Mesenchymal stem cell (in vitro differentiated cells and primary cell): ENCODE measurements at regions not wholly inside any gene's neighbourhood (a gene's known extent, or its start where the extent isn't known, plus 50 kb on each side); places are given as distances from the start of the nearest gene placed in this dataset.
"Not testable (repeated sequence)": the region's sequence is repeated elsewhere in the genome, so short reads cannot be mapped to it uniquely, and the experiment has no call there.

ENCODE experiments used
- DNase-seq: peaks from one replicate; pipeline ENCODE4 v3.0.0-alpha.2; 2013
- H2AFZ ChIP-seq: one replicate; pipeline ENCODE4 v1.6.1; 2013; ENCODE audit warnings: low read depth, mild to moderate bottlenecking, control low read depth, inconsistent platforms, low read length, moderate library complexity
- H2AK5ac ChIP-seq: 2 replicates; pipeline ENCODE4 v1.6.1; 2013; ENCODE audit warnings: low read length, moderate library complexity, mild to moderate bottlenecking, inconsistent platforms; ENCODE audit not compliant: severe bottlenecking
- H2BK120ac ChIP-seq: one replicate; pipeline ENCODE4 v1.6.1; 2013; ENCODE audit warnings: low read depth, mild to moderate bottlenecking, inconsistent platforms, low read length, moderate library complexity
- H2BK12ac ChIP-seq, 2 experiments: one replicate each; pipeline ENCODE4 v1.6.1; 2013; ENCODE audit warnings: inconsistent platforms in 2 of 2, low read length in 2 of 2, mild to moderate bottlenecking in 2 of 2, moderate library complexity in 2 of 2, control low read depth in 1 of 2
- H2BK15ac ChIP-seq: one replicate; pipeline ENCODE4 v1.6.1; 2013; ENCODE audit warnings: mild to moderate bottlenecking, low read depth, inconsistent platforms; ENCODE audit not compliant: poor library complexity, severe bottlenecking
- H2BK5ac ChIP-seq: 2 replicates; pipeline ENCODE4 v1.6.1; 2013; ENCODE audit warnings: low read depth, mild to moderate bottlenecking, low read length, control low read depth, inconsistent platforms; ENCODE audit not compliant: poor library complexity, severe bottlenecking
- H3K14ac ChIP-seq, 2 experiments: one replicate each; pipeline ENCODE4 v1.6.1; 2013; ENCODE audit warnings: inconsistent platforms in 2 of 2, low read length in 2 of 2, control low read depth in 1 of 2, mild to moderate bottlenecking in 1 of 2, moderate library complexity in 1 of 2
- H3K18ac ChIP-seq, 2 experiments: one replicate each; pipeline ENCODE4 v1.6.1; 2013; ENCODE audit warnings: inconsistent platforms in 2 of 2, low read length in 2 of 2, control low read depth in 1 of 2, low read depth in 1 of 2, mild to moderate bottlenecking in 1 of 2
- H3K23ac ChIP-seq, 2 experiments: one replicate each; pipeline ENCODE4 v1.6.1; 2013; ENCODE audit warnings: inconsistent platforms in 2 of 2, low read length in 2 of 2, mild to moderate bottlenecking in 2 of 2, moderate library complexity in 2 of 2, control low read depth in 1 of 2
- H3K27ac ChIP-seq: 2 replicates; pipeline ENCODE4 v1.5.1; 2013; ENCODE audit warnings: mild to moderate bottlenecking, moderate library complexity, low read length, control low read depth, inconsistent platforms; ENCODE audit not compliant: poor library complexity, severe bottlenecking
- H3K27me3 ChIP-seq, 2 experiments: 2 replicates each; pipeline versions ENCODE4 v1.6.1 to v1.7.0; 2013; ENCODE audit warnings: low read length in 2 of 2, mild to moderate bottlenecking in 2 of 2, moderate library complexity in 2 of 2, control low read depth in 1 of 2, inconsistent platforms in 1 of 2; ENCODE audit not compliant: control insufficient read depth in 1 of 2, insufficient read depth in 1 of 2
- H3K36me3 ChIP-seq, 2 experiments: 2 replicates each; pipeline versions ENCODE4 v1.6.1 to v1.7.0; 2013; ENCODE audit warnings: low read length in 2 of 2, control low read depth in 1 of 2, inconsistent platforms in 1 of 2, low read depth in 1 of 2, mild to moderate bottlenecking in 1 of 2; ENCODE audit not compliant: insufficient read depth in 2 of 2, control insufficient read depth in 1 of 2
- H3K4ac ChIP-seq, 2 experiments: one replicate each; pipeline ENCODE4 v1.6.1; 2013; ENCODE audit warnings: inconsistent platforms in 2 of 2, low read length in 2 of 2, mild to moderate bottlenecking in 2 of 2, moderate library complexity in 2 of 2, control low read depth in 1 of 2, low read depth in 1 of 2
- H3K4me1 ChIP-seq: 2 replicates; pipeline ENCODE4 v1.6.1; 2013; ENCODE audit warnings: low read depth, low read length, control low read depth; ENCODE audit not compliant: control insufficient read depth, insufficient read depth
- H3K4me2 ChIP-seq: 2 replicates; pipeline ENCODE4 v1.6.1; 2013; ENCODE audit warnings: low read length, mild to moderate bottlenecking, inconsistent platforms; ENCODE audit not compliant: poor library complexity, severe bottlenecking
- H3K4me3 ChIP-seq, 2 experiments: 2 replicates each; pipeline versions ENCODE4 v1.5.1 to v1.7.0; 2013; ENCODE audit warnings: low read length in 2 of 2, mild to moderate bottlenecking in 2 of 2, control low read depth in 1 of 2, low read depth in 1 of 2; ENCODE audit not compliant: insufficient read depth in 1 of 2
- H3K79me1 ChIP-seq: replicated peaks from 2 replicates; pipeline ENCODE4 v1.6.1; 2013; ENCODE audit warnings: mild to moderate bottlenecking, control low read depth, low read length, inconsistent platforms; ENCODE audit not compliant: poor library complexity, severe bottlenecking
- H3K9ac ChIP-seq: 2 replicates; pipeline ENCODE4 v1.7.0; 2013; ENCODE audit warnings: mild to moderate bottlenecking, low read length, moderate library complexity
- H3K9me3 ChIP-seq: 2 replicates; pipeline ENCODE4 v1.7.0; 2013; ENCODE audit warnings: mild to moderate bottlenecking, low read length; ENCODE audit not compliant: control insufficient read depth
- H4K8ac ChIP-seq: one replicate; pipeline ENCODE4 v1.6.1; 2013; ENCODE audit warnings: inconsistent platforms, mild to moderate bottlenecking, low read length, moderate library complexity
- H4K91ac ChIP-seq: one replicate; pipeline ENCODE4 v1.6.1; 2013; ENCODE audit warnings: mild to moderate bottlenecking, low read length, inconsistent platforms
- WGBS: methylation state at CpG from one replicate; pipeline ENCODE4 v1.1.7; 2013; ENCODE audit warnings: mixed read lengths; 5-methylcytosine and 5-hydroxymethylcytosine counted together

- not testable (repeated sequence) for H3K14ac ChIP-seq, H2BK12ac ChIP-seq, H3K9ac ChIP-seq, H2AK5ac ChIP-seq, H3K4me3 ChIP-seq, H3K79me1 ChIP-seq, H3K27me3 ChIP-seq, H4K91ac ChIP-seq, H2BK15ac ChIP-seq, H2BK120ac ChIP-seq, H3K36me3 ChIP-seq, H2AFZ ChIP-seq, DNase-seq, H3K27ac ChIP-seq, H2BK5ac ChIP-seq, H3K4me1 ChIP-seq, H4K8ac ChIP-seq, H3K4ac ChIP-seq, H3K23ac ChIP-seq, H3K18ac ChIP-seq, H3K4me2 ChIP-seq, H3K9me3 ChIP-seq
- whole genome bisulfite sequencing = 71% methylated on average over 7 of the region's 29 CpGs
Observed at GRCh38 chr1:146443088-146443870, 214.5 kb upstream of the NOTCH2NLA start.

GRCh38 chr1:146438543-146438942 lies 209.7 kb upstream of the NOTCH2NLA start:
- not testable (repeated sequence) for H3K79me1 ChIP-seq, H2AFZ ChIP-seq, H3K9me3 ChIP-seq, H4K8ac ChIP-seq, DNase-seq, H3K27me3 ChIP-seq, H4K91ac ChIP-seq, H2BK15ac ChIP-seq, H3K9ac ChIP-seq, H3K4me2 ChIP-seq, H2BK120ac ChIP-seq, H3K27ac ChIP-seq, H2BK12ac ChIP-seq, H2AK5ac ChIP-seq, H2BK5ac ChIP-seq, H3K36me3 ChIP-seq, H3K23ac ChIP-seq, H3K18ac ChIP-seq, H3K4me1 ChIP-seq, H3K4ac ChIP-seq, H3K4me3 ChIP-seq, H3K14ac ChIP-seq
- WGBS = no CpG with 5 or more reads among the region's 6 CpGs

GRCh38 chr1:146416642-146417041 lies 187.8 kb upstream of the NOTCH2NLA start:
- H3K23ac ChIP-seq, H2AK5ac ChIP-seq, H2BK120ac ChIP-seq, DNase-seq, H3K36me3 ChIP-seq, H3K9ac ChIP-seq, H3K18ac ChIP-seq, H3K4me3 ChIP-seq, H3K9me3 ChIP-seq, H3K27ac ChIP-seq, H4K91ac ChIP-seq, H3K14ac ChIP-seq, H3K79me1 ChIP-seq, H3K4me1 ChIP-seq, H4K8ac ChIP-seq, H2BK12ac ChIP-seq, H2AFZ ChIP-seq, H3K27me3 ChIP-seq, H3K4me2 ChIP-seq, H2BK5ac ChIP-seq, H2BK15ac ChIP-seq, H3K4ac ChIP-seq: not testable (repeated sequence)
- whole genome bisulfite sequencing = 83% methylated on average over 1 of the region's 1 CpG

- not testable (repeated sequence) for H2BK120ac ChIP-seq, H3K36me3 ChIP-seq, H3K79me1 ChIP-seq, H2BK12ac ChIP-seq, H2AFZ ChIP-seq, H3K9ac ChIP-seq, H4K91ac ChIP-seq, H3K4me1 ChIP-seq, H2AK5ac ChIP-seq, H2BK15ac ChIP-seq, DNase-seq, H3K27me3 ChIP-seq, H3K4me3 ChIP-seq, H3K4ac ChIP-seq, H3K4me2 ChIP-seq, H3K27ac ChIP-seq, H4K8ac ChIP-seq, H3K23ac ChIP-seq, H3K14ac ChIP-seq, H2BK5ac ChIP-seq, H3K18ac ChIP-seq, H3K9me3 ChIP-seq
- WGBS = 100% methylated on average over 1 of the region's 7 CpGs
Observed at GRCh38 chr1:146415017-146415416, 186.2 kb upstream of the NOTCH2NLA start.
